ENCODE measurements at regions not wholly inside any gene's neighbourhood (a gene's known extent, or its start where the extent isn't known, plus 50 kb on each side); places are given as distances from the start of the nearest gene placed in this dataset.

DNA sequence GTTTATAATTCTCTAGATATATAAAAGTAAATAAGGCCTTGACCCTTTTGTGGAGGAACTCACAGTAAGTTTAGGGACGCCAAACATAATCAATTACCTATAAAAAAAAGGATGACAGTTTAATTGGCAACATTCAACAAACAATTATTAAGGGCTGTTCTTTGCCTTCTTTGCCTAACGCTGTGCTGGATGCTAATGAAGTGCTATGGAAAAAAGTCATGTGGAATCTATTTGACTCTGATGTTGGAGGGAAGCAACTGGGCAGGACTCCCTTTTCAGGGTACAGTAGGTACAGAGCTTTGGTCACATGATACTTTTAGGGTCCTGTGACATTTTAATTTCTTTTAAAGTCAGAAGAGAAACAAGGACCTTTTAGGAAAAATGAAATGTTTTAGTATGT lies 91.1 kb downstream of the PCDH7 start:
- ChIA-PET POLR2A (ENCODE audit: partially characterized antibody) (no interaction called here), CTCF (ENCODE audit: partially characterized antibody) (no interaction called here)
- no peak for TF ChIP-seq TEAD4 (IDR thresholded peaks at IDR 0.05; ENCODE audit: low read depth, low read length)

More for the DNA sequence above, 91.1 kb downstream of the PCDH7 start:
- Histone ChIP-seq H3K4me1 (replicated peaks in 1 of 4; ENCODE audit: control insufficient read depth in 3 of 4, insufficient read depth in 4 of 4, low read length in 3 of 4) (peaks cover 0 to 2% (median 0%) of the 10 kb centered on the region in 4 experiments; a peak in 1 of 7 replicates), H3K18ac (ENCODE audit: extremely low read depth, low read length) (no peak overlapping the region), H3K79me1 (ENCODE audit: low read depth, low read length) (no peaks in the 10 kb centered on the region), H4K8ac (ENCODE audit: extremely low read depth, insufficient read depth, low read length) (no peak overlapping the region), H2AK5ac (ENCODE audit: low read depth, low read length) (no peak overlapping the region), H3K79me2 (ENCODE audit: control insufficient read depth in 1 of 2, insufficient read depth in 2 of 2, low read length in 2 of 2) (no peaks in the 10 kb centered on the region), H3K23ac (ENCODE audit: insufficient read length) (no peak overlapping the region), H3K56ac (replicated peaks; ENCODE audit: insufficient read length, low read depth, low read length) (no peak overlapping the region), H2BK120ac (replicated peaks; ENCODE audit: low read depth, low read length) (no peak overlapping the region), H3K4me3 (ENCODE audit: extremely low read depth in 1 of 4, insufficient read depth in 2 of 4, low read depth in 3 of 4, low read length in 4 of 4) (no peak overlapping the region), H3K4ac (replicated peaks; ENCODE audit: insufficient read length, low read depth, low read length) (no peak overlapping the region), H2BK20ac (ENCODE audit: low read length) (no peak overlapping the region), H3K23me2 (ENCODE audit: low read depth, low read length) (no peaks in the 10 kb centered on the region), H3K9ac (replicated peaks in 1 of 4; ENCODE audit: extremely low read depth in 1 of 4, low read depth in 3 of 4, low read length in 3 of 4) (no peak overlapping the region), H2BK15ac (ENCODE audit: low read length) (no peak overlapping the region), H4K5ac (ENCODE audit: insufficient read length, low read depth, low read length) (no peak overlapping the region), H4K20me1 (replicated peaks in 1 of 2; ENCODE audit: control insufficient read depth in 1 of 2, insufficient read depth in 2 of 2, low read length in 2 of 2) (no peaks in the 10 kb centered on the region), H2BK12ac (ENCODE audit: low read depth, low read length) (no peak overlapping the region), H3K27ac (ENCODE audit: low read depth, low read length) (no peak overlapping the region), H4K91ac (replicated peaks; ENCODE audit: insufficient read length, low read length) (no peak overlapping the region), H3K4me2 (ENCODE audit: insufficient read depth in 1 of 2, low read depth in 2 of 2, low read length in 2 of 2) (no peak overlapping the region), H2BK5ac (ENCODE audit: low read depth, low read length) (no peak overlapping the region), H3K36me3 (ENCODE audit: control insufficient read depth in 2 of 4, insufficient read depth in 4 of 4, low read length in 3 of 4) (no peaks in the 10 kb centered on the region), H3K27me3 (replicated peaks in 1 of 4; ENCODE audit: control insufficient read depth in 3 of 4, extremely low read depth in 1 of 4, insufficient read depth in 3 of 4, low read length in 3 of 4) (no peaks in the 10 kb centered on the region), H2AFZ (ENCODE audit: low read length) (no peak overlapping the region), H3K9me3 (ENCODE audit: insufficient read depth in 2 of 2, low read depth in 1 of 2, low read length in 1 of 2) (no peaks in the 10 kb centered on the region), H3K14ac (ENCODE audit: insufficient read length) (no peak overlapping the region)
- no peak for DNase-seq (ENCODE audit: low read depth in 1 of 2, low spot score in 2 of 2)
- FAIRE-seq = no peak
- WGBS, 2 experiments (ENCODE audit: extremely low coverage in 1 of 2, insufficient coverage in 1 of 2, insufficient read length in 1 of 2, insufficient replicate concordance in 2 of 2, low coverage in 1 of 2, low lambda C conversion rate in 2 of 2, missing lambda C conversion rate in 1 of 2) = 42% methylated on average over 2 of the region's 2 CpGs; no CpG with 5 or more reads in 1 of the 2 experiments
